Colonic mucosa (tissue), 4 donors: ENCODE measurements at regions not wholly inside any gene's neighbourhood (a gene's known extent, or its start where the extent isn't known, plus 50 kb on each side); places are given as distances from the start of the nearest gene placed in this dataset.

Experiments
- DNase-seq: peaks from one replicate; pipeline ENCODE4 v3.0.0-alpha.2; 2020
- H3K27ac ChIP-seq: fragments of 200-600 bp; one replicate; pipeline ENCODE4 v1.8.0; 2021
- H3K27me3 ChIP-seq: fragments of 200-600 bp; one replicate; pipeline ENCODE4 v1.8.0; 2021
- H3K36me3 ChIP-seq: fragments of 200-600 bp; one replicate; pipeline ENCODE4 v1.8.0; 2021
- H3K4me1 ChIP-seq: fragments of 200-600 bp; one replicate; pipeline ENCODE4 v1.8.0; 2021; ENCODE audit warnings: mild to moderate bottlenecking
- H3K4me3 ChIP-seq: fragments of 200-600 bp; one replicate; pipeline ENCODE4 v1.8.0; 2021
- H3K9ac ChIP-seq, 2 donors: one replicate each; pipeline ENCODE4 v1.7.0; 2013; ENCODE audit warnings: control low read depth in 2 of 2, low read depth in 2 of 2, low read length in 2 of 2
- H3K9me3 ChIP-seq: fragments of 200-600 bp; one replicate; pipeline ENCODE4 v1.8.0; 2021
- CTCF ChIP-seq: fragments of 200-600 bp; IDR thresholded peaks from one replicate; pipeline ENCODE4 v1.8.0; 2022; ENCODE audit warnings: antibody characterized with exemption, mild to moderate bottlenecking
- intact Hi-C: fragments of 100-400 bp; cut with DNase I; formaldehyde crosslinking; loops from one replicate; pipeline ENCODE4 v1.14.1; 2022
- donor health status: healthy.
- donor health status: DM: no; HTN: no; CAD: no.
- donor health status: DM: no; HTN: no; CAD: no.

GRCh38 chr22:49381595-49382450 lies 445.9 kb downstream of the BRD1 start:
- Histone ChIP-seq H3K4me3 (no peak overlapping the region), H3K9me3 (no peaks in the 10 kb centered on the region), H3K27me3 (no peaks in the 10 kb centered on the region), H3K4me1 (no peaks in the 10 kb centered on the region), H3K36me3 (no peaks in the 10 kb centered on the region), H3K27ac (no peak overlapping the region), H3K9ac (no peak overlapping the region)
- DNase-seq, result no peak
- TF ChIP-seq CTCF, result no peak
- intact Hi-C loops, result no loop called here

- no peaks in the 10 kb centered on the region for H3K36me3 ChIP-seq
- intact Hi-C loops, result no loop called here
These were observed 446.9 kb downstream of the BRD1 start for GRCh38 chr22:49380828-49381114.

GRCh38 chr22:49380095-49380827 lies 447.4 kb downstream of the BRD1 start:
- Histone ChIP-seq H3K27ac (no peak overlapping the region), H3K4me3 (no peak overlapping the region), H3K4me1 (no peaks in the 10 kb centered on the region), H3K36me3 (no peaks in the 10 kb centered on the region), H3K9ac (no peak overlapping the region), H3K27me3 (no peaks in the 10 kb centered on the region), H3K9me3 (no peaks in the 10 kb centered on the region)
- intact Hi-C loops, result no loop called here
- TF ChIP-seq CTCF, result no peak
- no peak for DNase-seq

More at GRCh38 chr22:49380828-49381114, 446.9 kb downstream of the BRD1 start:
- Histone ChIP-seq H3K9ac (no peak overlapping the region), H3K4me3 (no peak overlapping the region), H3K27me3 (no peaks in the 10 kb centered on the region), H3K4me1 (no peaks in the 10 kb centered on the region), H3K27ac (no peak overlapping the region), H3K9me3 (no peaks in the 10 kb centered on the region)
- no peak for TF ChIP-seq CTCF
- DNase-seq, result no peak

- intact Hi-C loops, result no loop called here
- Histone ChIP-seq H3K4me1 (no peaks in the 10 kb centered on the region), H3K27ac (no peak overlapping the region), H3K27me3 (no peaks in the 10 kb centered on the region), H3K36me3 (no peaks in the 10 kb centered on the region), H3K9me3 (no peaks in the 10 kb centered on the region), H3K9ac (no peak overlapping the region), H3K4me3 (no peak overlapping the region)
- DNase-seq, result no peak
- TF ChIP-seq CTCF, result no peak
These were observed 450.4 kb downstream of the BRD1 start for GRCh38 chr22:49377306-49377705.

- H3K4me3 ChIP-seq, result no peak overlapping the region
- intact Hi-C loops, result no loop called here
- TF ChIP-seq CTCF, result no peak
- H3K4me1 ChIP-seq, result no peaks in the 10 kb centered on the region
- no peak for DNase-seq
- no peaks in the 10 kb centered on the region for H3K36me3 ChIP-seq
- no peak overlapping the region for H3K9ac ChIP-seq
- no peak overlapping the region for H3K27ac ChIP-seq
- no peaks in the 10 kb centered on the region for H3K9me3 ChIP-seq
- no peaks in the 10 kb centered on the region for H3K27me3 ChIP-seq
These were observed 453.9 kb downstream of the BRD1 start for GRCh38 chr22:49373801-49374226.
